Smooth muscle cell (in vitro differentiated cells): ENCODE measurements at regions not wholly inside any gene's neighbourhood (a gene's known extent, or its start where the extent isn't known, plus 50 kb on each side); places are given as distances from the start of the nearest gene placed in this dataset.

ENCODE experiments used
- DNase-seq: peaks from one replicate; lab custom pipeline; 2025; ENCODE audit not compliant: unreplicated experiment; lab: John Stamatoyannopoulos, UW
- H2AFZ ChIP-seq: fragments of 200-600 bp; sonication (generic); 2 replicates; pipeline ENCODE4 v1.6.0; 2016; ENCODE audit warnings: antibody characterized with exemption, low read depth, mild to moderate bottlenecking
- H3F3A ChIP-seq: fragments of 200-600 bp; sonication (generic); 2 replicates; pipeline ENCODE4 v1.6.0; 2017; ENCODE audit warnings: antibody characterized with exemption, low read depth
- H3K27ac ChIP-seq: fragments of 200-600 bp; sonication (generic); 2 replicates; pipeline ENCODE4 v1.5.1; 2016; ENCODE audit warnings: low read depth, mild to moderate bottlenecking
- H3K27me3 ChIP-seq: fragments of 200-600 bp; sonication (generic); 2 replicates; pipeline ENCODE4 v1.6.1; 2016; ENCODE audit warnings: low read depth, mild to moderate bottlenecking
- H3K36me3 ChIP-seq: fragments of 200-600 bp; sonication (generic); 2 replicates; pipeline ENCODE4 v1.5.1; 2016; ENCODE audit warnings: low read depth
- H3K4me1 ChIP-seq: fragments of 200-600 bp; sonication (generic); 2 replicates; pipeline ENCODE4 v1.5.1; 2016; ENCODE audit warnings: low read depth
- H3K4me2 ChIP-seq: fragments of 200-600 bp; sonication (generic); 2 replicates; pipeline ENCODE4 v1.6.0; 2016; ENCODE audit warnings: mild to moderate bottlenecking
- H3K4me3 ChIP-seq: fragments of 200-600 bp; sonication (generic); 2 replicates; pipeline ENCODE4 v1.5.1; 2016; ENCODE audit warnings: mild to moderate bottlenecking
- H3K79me2 ChIP-seq: fragments of 200-600 bp; sonication (generic); 2 replicates; pipeline ENCODE4 v1.6.0; 2016; ENCODE audit warnings: low read depth, mild to moderate bottlenecking
- H3K9ac ChIP-seq: fragments of 200-600 bp; sonication (generic); 2 replicates; pipeline ENCODE4 v1.6.0; 2016; ENCODE audit warnings: low read depth
- H3K9me3 ChIP-seq: fragments of 200-600 bp; sonication (generic); replicated peaks from 2 replicates; pipeline ENCODE4 v1.5.1; 2016; ENCODE audit warnings: low read depth
- H4K20me1 ChIP-seq: fragments of 200-600 bp; sonication (generic); 2 replicates; pipeline ENCODE4 v1.6.0; 2016; ENCODE audit warnings: low read depth
- WGBS: methylation state at CpG from one replicate; pipeline ENCODE4 v1.1.7; 2016; ENCODE audit warnings: low lambda C conversion rate; 5-methylcytosine and 5-hydroxymethylcytosine counted together
- TF ChIP-seq, protein P1 (sequence below): fragments of 200-600 bp; sonication (generic); IDR thresholded peaks from 2 replicates; pipeline ENCODE4 v1.5.1; 2017; ENCODE audit warnings: borderline replicate concordance, mild to moderate bottlenecking, antibody characterized with exemption; ENCODE audit not compliant: insufficient read depth, poor library complexity, severe bottlenecking

DNA sequence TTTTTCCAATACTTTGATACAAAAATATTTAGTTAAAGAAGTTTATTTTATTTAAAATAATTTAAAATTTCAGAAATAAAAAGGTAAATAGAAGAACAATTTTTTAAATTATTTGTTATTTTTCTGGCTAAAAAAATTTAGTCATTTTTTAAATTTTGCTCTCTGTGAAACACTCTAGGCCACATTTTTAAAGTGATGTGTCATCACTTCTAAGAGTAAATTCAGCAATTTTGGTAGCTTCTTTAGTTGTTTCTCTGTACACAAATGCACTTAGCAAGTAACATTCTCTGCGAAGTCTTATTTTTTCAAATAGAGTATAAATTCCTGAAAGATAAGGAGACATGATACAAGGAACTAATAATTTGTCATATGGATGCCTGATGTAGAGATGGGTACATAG, 760.0 kb upstream of the PRMT6 start:
- Histone ChIP-seq H4K20me1 (no peaks in the 10 kb centered on the region), H3K4me1 (no peaks in the 10 kb centered on the region), H3K9me3 (no peaks in the 10 kb centered on the region), H3K4me3 (no peak overlapping the region), H3K27me3 (no peaks in the 10 kb centered on the region), H3K27ac (no peak overlapping the region), H3K36me3 (no peaks in the 10 kb centered on the region), H3F3A (no peaks in the 10 kb centered on the region), H2AFZ (no peak overlapping the region), H3K79me2 (no peaks in the 10 kb centered on the region), H3K4me2 (no peak overlapping the region), H3K9ac (no peak overlapping the region)
- no peak for DNase-seq
- WGBS = 84% methylated on average over 1 of the region's 1 CpG
- TF ChIP-seq, protein P1, sequence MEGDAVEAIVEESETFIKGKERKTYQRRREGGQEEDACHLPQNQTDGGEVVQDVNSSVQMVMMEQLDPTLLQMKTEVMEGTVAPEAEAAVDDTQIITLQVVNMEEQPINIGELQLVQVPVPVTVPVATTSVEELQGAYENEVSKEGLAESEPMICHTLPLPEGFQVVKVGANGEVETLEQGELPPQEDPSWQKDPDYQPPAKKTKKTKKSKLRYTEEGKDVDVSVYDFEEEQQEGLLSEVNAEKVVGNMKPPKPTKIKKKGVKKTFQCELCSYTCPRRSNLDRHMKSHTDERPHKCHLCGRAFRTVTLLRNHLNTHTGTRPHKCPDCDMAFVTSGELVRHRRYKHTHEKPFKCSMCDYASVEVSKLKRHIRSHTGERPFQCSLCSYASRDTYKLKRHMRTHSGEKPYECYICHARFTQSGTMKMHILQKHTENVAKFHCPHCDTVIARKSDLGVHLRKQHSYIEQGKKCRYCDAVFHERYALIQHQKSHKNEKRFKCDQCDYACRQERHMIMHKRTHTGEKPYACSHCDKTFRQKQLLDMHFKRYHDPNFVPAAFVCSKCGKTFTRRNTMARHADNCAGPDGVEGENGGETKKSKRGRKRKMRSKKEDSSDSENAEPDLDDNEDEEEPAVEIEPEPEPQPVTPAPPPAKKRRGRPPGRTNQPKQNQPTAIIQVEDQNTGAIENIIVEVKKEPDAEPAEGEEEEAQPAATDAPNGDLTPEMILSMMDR = no peak

DNA sequence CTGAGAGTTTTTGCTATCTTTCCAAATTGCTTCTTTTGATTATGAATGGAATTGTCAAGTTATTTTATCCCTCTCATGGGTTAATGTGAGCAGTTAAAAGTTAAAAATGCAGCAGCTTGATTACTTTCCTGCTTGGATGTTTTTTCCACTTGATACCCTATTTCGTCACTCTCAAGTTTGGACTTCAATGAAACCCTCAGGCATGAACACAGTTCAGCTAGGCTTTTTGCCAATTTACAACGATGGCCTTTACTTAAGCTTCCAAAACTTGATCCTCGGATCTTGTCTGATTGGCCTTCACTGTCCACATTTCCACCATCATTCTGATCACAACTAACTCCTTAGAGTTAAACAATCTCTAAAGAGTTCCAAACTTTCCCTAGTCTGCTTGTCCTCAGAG, 752.4 kb upstream of the PRMT6 start:
- H3K4me2 ChIP-seq = no peak overlapping the region
- TF ChIP-seq, protein P1 = no peak
- H3K27me3 ChIP-seq = no peaks in the 10 kb centered on the region
- no peak overlapping the region for H3K27ac ChIP-seq
- no peak overlapping the region for H3K4me3 ChIP-seq
- H3K9ac ChIP-seq = no peak overlapping the region
- H3K36me3 ChIP-seq = no peaks in the 10 kb centered on the region
- no peaks in the 10 kb centered on the region for H3K4me1 ChIP-seq
- no peak overlapping the region for H2AFZ ChIP-seq
- H3K79me2 ChIP-seq = no peaks in the 10 kb centered on the region
- WGBS = 81% methylated on average over 3 of the region's 3 CpGs
- no peaks in the 10 kb centered on the region for H3F3A ChIP-seq
- peaks cover 9% of the 10 kb centered on the region for H3K9me3 ChIP-seq
- no peak for DNase-seq
- no peaks in the 10 kb centered on the region for H4K20me1 ChIP-seq

DNA sequence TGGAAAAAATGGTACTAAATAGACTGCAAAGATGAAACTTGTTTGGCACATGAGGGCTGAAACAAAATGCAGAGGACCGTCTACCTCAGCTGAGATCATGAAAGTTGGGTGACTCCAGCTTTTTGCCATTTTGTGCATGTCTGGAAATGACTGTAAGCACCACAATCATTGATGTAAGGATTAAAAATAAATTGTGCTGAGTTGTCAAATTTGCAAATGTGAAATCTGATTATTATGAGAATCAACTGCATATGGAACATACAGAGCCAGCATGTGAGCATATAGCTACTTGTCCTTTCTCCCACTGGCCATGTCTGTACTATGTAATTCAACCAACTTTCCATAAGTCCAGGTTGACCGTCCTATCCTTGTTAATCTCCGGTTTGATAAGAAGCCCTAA, 736.9 kb upstream of the PRMT6 start:
- H3K27ac ChIP-seq = no peak overlapping the region
- H3K79me2 ChIP-seq = no peaks in the 10 kb centered on the region
- no peaks in the 10 kb centered on the region for H3K27me3 ChIP-seq
- H3K36me3 ChIP-seq = no peaks in the 10 kb centered on the region
- no peak overlapping the region for H3K4me2 ChIP-seq
- H3K9me3 ChIP-seq = no peaks in the 10 kb centered on the region
- no peak overlapping the region for H3K4me3 ChIP-seq
- TF ChIP-seq, protein P1 = no peak
- DNase-seq = no peak
- WGBS = 93% methylated on average over 3 of the region's 3 CpGs
- H2AFZ ChIP-seq = no peak overlapping the region
- no peaks in the 10 kb centered on the region for H3F3A ChIP-seq
- H3K9ac ChIP-seq = no peak overlapping the region
- H4K20me1 ChIP-seq = no peaks in the 10 kb centered on the region
- H3K4me1 ChIP-seq = no peaks in the 10 kb centered on the region

DNA sequence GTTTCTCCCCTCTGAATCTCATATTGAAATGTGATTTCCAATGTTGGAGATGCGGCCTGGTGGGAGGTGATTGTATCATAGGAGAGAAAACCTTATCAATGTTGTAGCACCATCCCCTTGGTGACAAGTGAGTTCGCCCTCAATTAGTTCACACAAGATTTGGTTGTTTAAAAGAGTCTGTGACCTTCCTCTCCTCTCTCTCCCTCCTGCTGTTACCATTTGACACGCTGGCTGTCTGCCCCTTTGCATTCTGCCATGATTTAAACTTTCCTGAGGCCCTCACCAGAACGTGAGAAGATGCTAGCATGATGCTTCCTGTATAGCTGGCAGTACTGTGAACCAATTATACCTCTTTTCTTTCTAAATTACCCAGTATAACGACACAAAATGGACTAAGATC, 730.9 kb upstream of the PRMT6 start:
- DNase-seq = no peak
- H2AFZ ChIP-seq = no peak overlapping the region
- H3K9me3 ChIP-seq = no peaks in the 10 kb centered on the region
- H3K4me2 ChIP-seq = no peak overlapping the region
- H3K4me3 ChIP-seq = no peak overlapping the region
- no peaks in the 10 kb centered on the region for H3K79me2 ChIP-seq
- TF ChIP-seq, protein P1 = no peak
- no peaks in the 10 kb centered on the region for H3K36me3 ChIP-seq
- H3K27me3 ChIP-seq = no peaks in the 10 kb centered on the region
- no peak overlapping the region for H3K27ac ChIP-seq
- no peak overlapping the region for H3K9ac ChIP-seq
- H3F3A ChIP-seq = no peaks in the 10 kb centered on the region
- WGBS = 75% methylated on average over 5 of the region's 5 CpGs
- H4K20me1 ChIP-seq = no peaks in the 10 kb centered on the region
- H3K4me1 ChIP-seq = no peaks in the 10 kb centered on the region
